PFSK-1 (cell line): ENCODE measurements at regions not wholly inside any gene's neighbourhood (a gene's known extent, or its start where the extent isn't known, plus 50 kb on each side); places are given as distances from the start of the nearest gene placed in this dataset.

Experiments used
- POLR2AphosphoS5 ChIP-seq: IDR thresholded peaks from 2 replicates; pipeline ENCODE4 v1.6.1; 2012; ENCODE audit warnings: low read depth, mild to moderate bottlenecking, control low read depth, low read length, moderate library complexity
- REST ChIP-seq, 2 experiments: IDR thresholded peaks; 2 replicates each; pipeline versions ENCODE4 v1.6.1 to v1.8.0; 2011 to 2012; ENCODE audit warnings: low read depth in 2 of 2, low read length in 2 of 2, control low read depth in 1 of 2, inconsistent platforms in 1 of 2, mild to moderate bottlenecking in 1 of 2, moderate library complexity in 1 of 2; ENCODE audit not compliant: insufficient read depth in 1 of 2
- SIN3A ChIP-seq: IDR thresholded peaks from 2 replicates; pipeline ENCODE4 v1.6.1; 2012; ENCODE audit warnings: mild to moderate bottlenecking, low read length, moderate library complexity, borderline replicate concordance; ENCODE audit not compliant: insufficient read depth
- TAF1 ChIP-seq: IDR thresholded peaks from 2 replicates; pipeline ENCODE4 v1.6.1; 2012; ENCODE audit warnings: low read length, control low read depth, borderline replicate concordance; ENCODE audit not compliant: insufficient read depth

GRCh38 chr7:54689394-54690049 lies 69.5 kb downstream of the SEC61G start:
- TF ChIP-seq POLR2AphosphoS5: no peak
- no peak for TF ChIP-seq REST (IDR thresholded peaks at IDR 0.05; ENCODE audit: insufficient read depth in 1 of 2, low read depth in 2 of 2, low read length in 2 of 2)
- no peak for TF ChIP-seq TAF1
- no peak for TF ChIP-seq SIN3A
